Psoas muscle (tissue), 7 donors: ENCODE measurements at regions not wholly inside any gene's neighbourhood (a gene's known extent, or its start where the extent isn't known, plus 50 kb on each side); places are given as distances from the start of the nearest gene placed in this dataset.

ENCODE experiments used
- ATAC-seq, 4 donors: fragments of 200-7000 bp; cut with Tn5 transposase; one replicate each; pipeline ENCODE4 v1.9.1; 2020; ENCODE audit warnings: moderate library complexity in 3 of 4, mild to moderate bottlenecking in 2 of 4
- DNase-seq, 2 donors: peaks; one replicate each; pipeline ENCODE4 v3.0.0-alpha.2; 2020
- H3K27ac ChIP-seq: fragments of 200-600 bp; one replicate; pipeline ENCODE4 v1.8.0; 2022
- H3K27me3 ChIP-seq, 3 donors: fragments of 200-600 bp in 1 of 3; one replicate each; pipeline versions ENCODE4 v1.6.1 to v1.8.0; 2013 to 2022; ENCODE audit warnings: low read length in 2 of 3, mild to moderate bottlenecking in 2 of 3, moderate library complexity in 1 of 3; ENCODE audit not compliant: insufficient read depth in 3 of 3
- H3K36me3 ChIP-seq, 2 donors: fragments of 200-600 bp in 1 of 2; one replicate each; pipeline versions ENCODE4 v1.6.1 to v1.8.0; 2013 to 2022; ENCODE audit warnings: low read depth in 1 of 2, mild to moderate bottlenecking in 1 of 2, moderate library complexity in 1 of 2; ENCODE audit not compliant: insufficient read depth in 1 of 2
- H3K4me1 ChIP-seq: fragments of 200-600 bp; one replicate; pipeline ENCODE4 v1.8.0; 2022
- H3K4me3 ChIP-seq: fragments of 200-600 bp; one replicate; pipeline ENCODE4 v1.8.0; 2022; ENCODE audit warnings: mild to moderate bottlenecking
- H3K9me3 ChIP-seq: fragments of 200-600 bp; one replicate; pipeline ENCODE4 v1.8.0; 2022
- WGBS, 3 donors: extraction: QIAGEN DNeasy Blood & Tissue Kit; methylation state at CpG; one replicate each; pipeline versions ENCODE4 v1.1.6 to v1.1.7; 2013; 5-methylcytosine and 5-hydroxymethylcytosine counted together
- intact Hi-C, 2 donors: fragments of 100-400 bp; cut with DNase I; formaldehyde crosslinking; loops; one replicate each; pipeline versions ENCODE4 v1.11.0 to v1.14.2; 2022
- TF ChIP-seq, protein P1 (sequence below): fragments of 200-600 bp; IDR thresholded peaks from one replicate; pipeline ENCODE4 v1.8.0; 2022; ENCODE audit warnings: antibody characterized with exemption
- donor health status: healthy with polysubstance abuse.
- donor health status: DM: no; HTN: no; CAD: no; lungs with moderate emphysema.
- donor health status: Bipolar disorder and iron deficiency.
- donor health status: healthy.
- donor health status: DM: yes; HTN: yes; CAD: no.
- donor health status: DM: no; HTN: no; CAD: no.
- donor health status: DM: yes; HTN: yes; CAD: no.

GRCh38 chr5:145307866-145308382, 527.2 kb downstream of the PRELID2 start:
- TF ChIP-seq, protein P1, sequence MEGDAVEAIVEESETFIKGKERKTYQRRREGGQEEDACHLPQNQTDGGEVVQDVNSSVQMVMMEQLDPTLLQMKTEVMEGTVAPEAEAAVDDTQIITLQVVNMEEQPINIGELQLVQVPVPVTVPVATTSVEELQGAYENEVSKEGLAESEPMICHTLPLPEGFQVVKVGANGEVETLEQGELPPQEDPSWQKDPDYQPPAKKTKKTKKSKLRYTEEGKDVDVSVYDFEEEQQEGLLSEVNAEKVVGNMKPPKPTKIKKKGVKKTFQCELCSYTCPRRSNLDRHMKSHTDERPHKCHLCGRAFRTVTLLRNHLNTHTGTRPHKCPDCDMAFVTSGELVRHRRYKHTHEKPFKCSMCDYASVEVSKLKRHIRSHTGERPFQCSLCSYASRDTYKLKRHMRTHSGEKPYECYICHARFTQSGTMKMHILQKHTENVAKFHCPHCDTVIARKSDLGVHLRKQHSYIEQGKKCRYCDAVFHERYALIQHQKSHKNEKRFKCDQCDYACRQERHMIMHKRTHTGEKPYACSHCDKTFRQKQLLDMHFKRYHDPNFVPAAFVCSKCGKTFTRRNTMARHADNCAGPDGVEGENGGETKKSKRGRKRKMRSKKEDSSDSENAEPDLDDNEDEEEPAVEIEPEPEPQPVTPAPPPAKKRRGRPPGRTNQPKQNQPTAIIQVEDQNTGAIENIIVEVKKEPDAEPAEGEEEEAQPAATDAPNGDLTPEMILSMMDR: no peak
- WGBS, 3 donors: 49 to 56% (median 52%) methylated on average over 6 of the region's 6 CpGs
- Histone ChIP-seq H3K27ac (no peak overlapping the region), H3K4me3 (no peak overlapping the region), H3K9me3 (no peaks in the 10 kb centered on the region), H3K36me3 (no peaks in the 10 kb centered on the region), H3K27me3 (no peaks in the 10 kb centered on the region), H3K4me1 (no peaks in the 10 kb centered on the region)
- ATAC-seq (no peak), DNase-seq (no peak)
- intact Hi-C loops: no loop called here

DNA sequence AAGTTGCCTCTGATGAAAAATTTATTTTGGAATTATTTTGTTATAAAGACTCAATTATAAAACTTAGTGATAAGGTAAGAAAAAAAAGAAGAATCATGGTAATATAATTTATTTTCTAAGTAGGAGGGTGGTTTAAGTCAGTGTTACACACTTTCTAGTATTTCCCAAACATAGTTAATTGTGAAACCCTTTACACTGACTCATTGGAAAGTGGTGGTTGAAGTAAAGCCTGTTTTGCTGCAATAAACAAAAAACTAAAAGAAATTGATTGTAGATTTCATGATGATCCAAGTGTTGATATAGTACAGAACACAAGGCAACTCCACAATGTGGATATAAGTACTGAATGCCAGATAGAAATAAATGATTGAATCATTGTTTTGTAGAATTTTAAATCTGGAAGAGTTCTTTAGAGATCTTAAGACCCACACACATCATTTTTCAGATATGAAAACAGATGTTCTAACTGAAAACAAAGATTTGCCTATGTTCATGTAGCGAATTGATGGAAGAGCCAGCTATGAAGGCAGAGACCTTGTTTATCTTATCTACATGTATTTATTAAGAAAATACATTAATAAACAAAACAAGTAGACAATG, 539.8 kb downstream of the PRELID2 start:
- Histone ChIP-seq H3K4me1 (no peaks in the 10 kb centered on the region), H3K27me3 (no peaks in the 10 kb centered on the region), H3K36me3 (no peaks in the 10 kb centered on the region), H3K9me3 (no peaks in the 10 kb centered on the region), H3K27ac (no peak overlapping the region), H3K4me3 (no peak overlapping the region)
- intact Hi-C loops: no loop called here
- WGBS, 3 donors: 75 to 80% (median 76%) methylated on average over 1 of the region's 1 CpG
- ATAC-seq (no peak), DNase-seq (no peak)
- TF ChIP-seq, protein P1: no peak

DNA sequence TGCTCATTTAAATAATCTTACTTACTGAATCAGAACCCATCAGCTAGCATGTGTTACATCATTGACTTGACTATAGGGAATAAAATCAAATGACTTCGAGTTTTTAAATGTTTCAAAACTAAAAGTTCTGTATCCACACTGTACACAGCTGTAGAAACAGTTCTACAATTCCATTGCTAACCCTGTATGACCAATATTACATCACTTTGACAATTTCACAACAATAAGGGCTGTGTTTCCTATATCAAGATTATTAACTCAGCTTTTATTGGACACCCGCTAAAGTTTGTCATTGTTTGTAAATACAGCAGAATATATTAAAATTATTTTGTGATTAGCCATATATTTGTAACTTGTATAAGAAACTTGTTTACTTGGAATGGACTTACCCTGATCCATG, 540.8 kb downstream of the PRELID2 start:
- no peak overlapping the region for H3K27ac ChIP-seq
- TF ChIP-seq, protein P1: no peak
- H3K4me3 ChIP-seq: no peak overlapping the region
- no peaks in the 10 kb centered on the region for H3K4me1 ChIP-seq
- H3K36me3 ChIP-seq: no peaks in the 10 kb centered on the region
- no peaks in the 10 kb centered on the region for H3K9me3 ChIP-seq
- DNase-seq (no peak), ATAC-seq (no peak)
- intact Hi-C loops: no loop called here
- H3K27me3 ChIP-seq: no peaks in the 10 kb centered on the region
- 73 to 76% (median 76%) methylated on average over 2 of the region's 2 CpGs for WGBS, 3 donors

DNA sequence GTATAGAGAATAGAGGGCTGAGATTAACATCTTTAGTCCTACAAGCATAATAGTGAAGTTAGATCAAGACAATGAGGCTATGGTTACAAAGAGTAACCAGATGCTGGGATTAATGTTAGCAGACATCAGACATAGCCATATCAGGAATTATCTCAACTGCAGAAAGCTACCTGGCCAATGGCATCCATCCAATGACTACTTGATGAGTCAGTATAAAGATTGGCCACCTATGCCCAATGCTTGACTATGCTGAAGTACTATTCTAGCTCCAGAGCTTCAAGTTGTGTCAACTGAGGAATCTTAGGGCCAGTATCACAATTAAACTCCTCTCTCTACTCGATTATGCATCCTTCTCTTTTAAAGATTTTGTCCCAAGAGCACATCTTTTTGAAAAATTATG, 541.4 kb downstream of the PRELID2 start:
- no peaks in the 10 kb centered on the region for H3K9me3 ChIP-seq
- no peaks in the 10 kb centered on the region for H3K36me3 ChIP-seq
- no peak for DNase-seq
- no peaks in the 10 kb centered on the region for H3K4me1 ChIP-seq
- intact Hi-C loops: no loop called here
- ATAC-seq: no peak
- WGBS, 3 donors: 24 to 45% (median 37%) methylated on average over 1 of the region's 1 CpG
- no peak overlapping the region for H3K27ac ChIP-seq
- TF ChIP-seq, protein P1: no peak
- no peaks in the 10 kb centered on the region for H3K27me3 ChIP-seq
- no peak overlapping the region for H3K4me3 ChIP-seq

- no peak overlapping the region for H3K27ac ChIP-seq
- no peak for ATAC-seq
- intact Hi-C loops: no loop called here
- TF ChIP-seq, protein P1: no peak
- DNase-seq: no peak
- no peaks in the 10 kb centered on the region for H3K4me1 ChIP-seq
- no peaks in the 10 kb centered on the region for H3K9me3 ChIP-seq
- H3K36me3 ChIP-seq: no peaks in the 10 kb centered on the region
- no peaks in the 10 kb centered on the region for H3K27me3 ChIP-seq
- 21 to 44% (median 30%) methylated on average over 3 of the region's 3 CpGs for WGBS, 3 donors
- H3K4me3 ChIP-seq: no peak overlapping the region
Observed at GRCh38 chr5:145292278-145292677, 542.9 kb downstream of the PRELID2 start.
